ENCODE measurements at regions not wholly inside any gene's neighbourhood (a gene's known extent, or its start where the extent isn't known, plus 50 kb on each side); places are given as distances from the start of the nearest gene placed in this dataset.

- DNase-seq (ENCODE audit: low read depth), result no peak
- no peak overlapping the region for H3K4me3 ChIP-seq (ENCODE audit: low read depth, low read length)
- TF ChIP-seq CTCF (IDR thresholded peaks at IDR 0.05; ENCODE audit: insufficient read depth, low read depth, low read length, missing control alignments), result no peak
Observed at GRCh38 chr2:238750212-238750904, 97.5 kb upstream of the TWIST2 start.

GRCh38 chr2:238754259-238754658, 93.6 kb upstream of the TWIST2 start:
- TF ChIP-seq CTCF (IDR thresholded peaks at IDR 0.05; ENCODE audit: insufficient read depth, low read depth, low read length, missing control alignments), result no peak
- no peak for DNase-seq (ENCODE audit: low read depth)
- no peak overlapping the region for H3K4me3 ChIP-seq (ENCODE audit: low read depth, low read length)

GRCh38 chr2:238761868-238762267, 86.0 kb upstream of the TWIST2 start:
- H3K4me3 ChIP-seq (ENCODE audit: low read depth, low read length), result no peak overlapping the region
- DNase-seq (ENCODE audit: low read depth), result no peak
- no peak for TF ChIP-seq CTCF (IDR thresholded peaks at IDR 0.05; ENCODE audit: insufficient read depth, low read depth, low read length, missing control alignments)

GRCh38 chr2:238763471-238763995, 84.4 kb upstream of the TWIST2 start:
- no peak for TF ChIP-seq CTCF (IDR thresholded peaks at IDR 0.05; ENCODE audit: insufficient read depth, low read depth, low read length, missing control alignments)
- H3K4me3 ChIP-seq (ENCODE audit: low read depth, low read length), result no peak overlapping the region
- DNase-seq (ENCODE audit: low read depth), result no peak

GRCh38 chr2:238765590-238765989, 82.3 kb upstream of the TWIST2 start:
- DNase-seq (ENCODE audit: low read depth), result no peak
- TF ChIP-seq CTCF (IDR thresholded peaks at IDR 0.05; ENCODE audit: insufficient read depth, low read depth, low read length, missing control alignments), result no peak
- H3K4me3 ChIP-seq (ENCODE audit: low read depth, low read length), result no peak overlapping the region

GRCh38 chr2:238771218-238771617, 76.7 kb upstream of the TWIST2 start:
- DNase-seq (ENCODE audit: low read depth), result no peak
- H3K4me3 ChIP-seq (ENCODE audit: low read depth, low read length), result no peak overlapping the region
- no peak for TF ChIP-seq CTCF (IDR thresholded peaks at IDR 0.05; ENCODE audit: insufficient read depth, low read depth, low read length, missing control alignments)

- no peak overlapping the region for H3K4me3 ChIP-seq (ENCODE audit: low read depth, low read length)
- no peak for DNase-seq (ENCODE audit: low read depth)
- no peak for TF ChIP-seq CTCF (IDR thresholded peaks at IDR 0.05; ENCODE audit: insufficient read depth, low read depth, low read length, missing control alignments)
Observed at GRCh38 chr2:238771639-238772038, 76.2 kb upstream of the TWIST2 start.
